Nephron progenitor cell (in vitro differentiated cells): ENCODE measurements at regions not wholly inside any gene's neighbourhood (a gene's known extent, or its start where the extent isn't known, plus 50 kb on each side); places are given as distances from the start of the nearest gene placed in this dataset.

Source experiments
- DNase-seq: peaks from one replicate; pipeline ENCODE4 v3.0.0; 2021
- H3K27ac Mint-ChIP-seq: 2 replicates; pipeline ENCODE4 v1.8.0; 2021; ENCODE audit warnings: mild to moderate bottlenecking, moderate library complexity, mixed read lengths
- H3K27me3 Mint-ChIP-seq: 2 replicates; pipeline ENCODE4 v1.8.0; 2021; ENCODE audit warnings: mild to moderate bottlenecking, low read depth, mixed read lengths; ENCODE audit not compliant: poor library complexity
- H3K36me3 Mint-ChIP-seq: 2 replicates; pipeline ENCODE4 v1.8.0; 2021; ENCODE audit warnings: low read depth, mixed read lengths
- H3K4me1 Mint-ChIP-seq: 2 replicates; pipeline ENCODE4 v1.8.0; 2021; ENCODE audit warnings: mixed read lengths
- H3K4me3 Mint-ChIP-seq: 2 replicates; pipeline ENCODE4 v1.8.0; 2021; ENCODE audit warnings: mild to moderate bottlenecking, moderate library complexity, mixed read lengths
- H3K9me3 Mint-ChIP-seq: 2 replicates; pipeline ENCODE4 v1.8.0; 2021; ENCODE audit warnings: mild to moderate bottlenecking, moderate library complexity, mixed read lengths
- CTCF ChIP-seq: fragments of 200-600 bp; sonication (generic); IDR thresholded peaks from 2 replicates; pipeline ENCODE4 v1.5.0; 2021; ENCODE audit warnings: antibody characterized with exemption

- TF ChIP-seq CTCF = no peak
- no peaks in the 10 kb centered on the region for H3K36me3 Mint-ChIP-seq
- peaks cover 21% of the 10 kb centered on the region for H3K9me3 Mint-ChIP-seq
- H3K27ac Mint-ChIP-seq = no peak overlapping the region
- peaks cover 5% of the 10 kb centered on the region for H3K27me3 Mint-ChIP-seq
- H3K4me1 Mint-ChIP-seq = no peaks in the 10 kb centered on the region
- no peak overlapping the region for H3K4me3 Mint-ChIP-seq
- no peak for DNase-seq
Measured at GRCh38 chr16:75929046-75929445, 202.8 kb upstream of the CPHXL start.

- Mint-ChIP-seq H3K27ac (no peak overlapping the region), H3K4me3 (no peak overlapping the region), H3K36me3 (no peaks in the 10 kb centered on the region), H3K4me1 (no peaks in the 10 kb centered on the region), H3K9me3 (peaks cover 24% of the 10 kb centered on the region), H3K27me3 (no peaks in the 10 kb centered on the region)
- no peak for TF ChIP-seq CTCF
- DNase-seq = no peak
Measured at GRCh38 chr16:75931043-75931442, 204.8 kb upstream of the CPHXL start.

- TF ChIP-seq CTCF = no peak
- H3K9me3 Mint-ChIP-seq = peaks cover 24% of the 10 kb centered on the region
- no peaks in the 10 kb centered on the region for H3K4me1 Mint-ChIP-seq
- H3K27ac Mint-ChIP-seq = no peak overlapping the region
- no peaks in the 10 kb centered on the region for H3K36me3 Mint-ChIP-seq
- no peak overlapping the region for H3K4me3 Mint-ChIP-seq
- DNase-seq = no peak
- no peaks in the 10 kb centered on the region for H3K27me3 Mint-ChIP-seq
Measured at GRCh38 chr16:75931970-75932369, 205.7 kb upstream of the CPHXL start.

GRCh38 chr16:75938818-75939217 lies 212.5 kb upstream of the CPHXL start:
- peaks cover 3% of the 10 kb centered on the region for H3K27me3 Mint-ChIP-seq
- TF ChIP-seq CTCF = no peak
- H3K4me1 Mint-ChIP-seq = peaks cover 8% of the 10 kb centered on the region
- H3K9me3 Mint-ChIP-seq = peaks cover 4% of the 10 kb centered on the region
- no peak overlapping the region for H3K27ac Mint-ChIP-seq
- no peak for DNase-seq
- H3K4me3 Mint-ChIP-seq = no peak overlapping the region
- no peaks in the 10 kb centered on the region for H3K36me3 Mint-ChIP-seq

GRCh38 chr16:75942351-75942750 lies 216.1 kb upstream of the CPHXL start:
- H3K9me3 Mint-ChIP-seq = no peaks in the 10 kb centered on the region
- peaks cover 30% of the 10 kb centered on the region for H3K4me1 Mint-ChIP-seq
- H3K4me3 Mint-ChIP-seq = no peak overlapping the region
- no peaks in the 10 kb centered on the region for H3K36me3 Mint-ChIP-seq
- no peak overlapping the region for H3K27ac Mint-ChIP-seq
- no peak for TF ChIP-seq CTCF
- H3K27me3 Mint-ChIP-seq = peaks cover 6% of the 10 kb centered on the region
- no peak for DNase-seq

GRCh38 chr16:75942936-75943335 lies 216.6 kb upstream of the CPHXL start:
- no peaks in the 10 kb centered on the region for H3K36me3 Mint-ChIP-seq
- peaks cover 6% of the 10 kb centered on the region for H3K27me3 Mint-ChIP-seq
- no peak overlapping the region for H3K4me3 Mint-ChIP-seq
- TF ChIP-seq CTCF = no peak
- H3K4me1 Mint-ChIP-seq = peaks cover 30% of the 10 kb centered on the region
- no peak overlapping the region for H3K27ac Mint-ChIP-seq
- H3K9me3 Mint-ChIP-seq = no peaks in the 10 kb centered on the region
- no peak for DNase-seq
